ENCODE measurements at regions not wholly inside any gene's neighbourhood (a gene's known extent, or its start where the extent isn't known, plus 50 kb on each side); places are given as distances from the start of the nearest gene placed in this dataset.

DNA sequence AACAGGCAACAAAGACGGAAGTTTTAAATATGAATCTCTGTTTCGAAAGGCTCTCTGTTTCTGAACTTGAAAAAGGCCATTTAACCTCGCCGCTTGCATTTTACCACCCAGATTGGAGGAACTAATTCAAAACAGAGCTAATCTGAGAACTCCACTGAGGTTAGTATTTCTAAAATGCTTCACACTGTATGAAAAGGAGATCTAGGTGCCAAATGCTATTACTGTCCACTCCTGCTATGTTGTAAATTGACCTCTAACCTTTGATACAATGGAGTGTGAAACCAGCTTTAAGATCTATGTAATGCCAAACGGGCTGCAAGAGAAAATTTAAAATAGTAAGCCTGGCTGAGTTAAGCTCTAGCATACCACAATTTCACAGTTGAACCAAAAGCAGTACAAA, 364.5 kb downstream of the IRS1 start (continued):
- TF ChIP-seq RAD21 (IDR thresholded peaks at IDR 0.05) (peak; percentile 32 to 40), NR2F2 (IDR thresholded peaks at IDR 0.05) (peak; percentile 86), MAX (IDR thresholded peaks at IDR 0.05) (no peak), YY1 (IDR thresholded peaks at IDR 0.05) (no peak)

DNA sequence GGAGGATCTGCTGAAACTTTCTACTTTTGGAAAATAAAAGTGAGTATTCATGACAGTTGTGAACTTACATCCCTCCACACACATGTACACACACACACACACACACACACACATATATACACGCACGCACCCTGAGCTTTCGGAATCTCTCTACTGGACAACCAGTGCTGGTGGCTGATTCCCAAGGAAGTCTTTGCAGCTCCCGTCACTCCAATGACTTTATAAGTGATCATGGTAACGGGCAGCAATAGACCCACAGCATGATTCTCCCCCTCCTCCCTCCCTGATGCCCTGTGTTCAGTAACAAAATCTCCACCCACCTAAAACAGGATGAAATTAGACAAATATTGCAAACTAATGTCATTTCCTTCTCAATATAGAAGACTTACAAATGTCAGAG, 364.9 kb downstream of the IRS1 start:
- Histone ChIP-seq H3K4me1 (ENCODE audit: control insufficient read depth in 4 of 4, insufficient read depth in 4 of 4, low read length in 3 of 4) (peaks cover 0 to 19% (median 16%) of the 10 kb centered on the region in 4 donors), H3K36me3 (ENCODE audit: control insufficient read depth in 4 of 4, insufficient read depth in 3 of 4, low read depth in 1 of 4, low read length in 3 of 4) (no peaks in the 10 kb centered on the region), H3K4me3 (ENCODE audit: low read depth in 1 of 3, low read length in 3 of 3) (no peak overlapping the region), H3K9me3 (ENCODE audit: control insufficient read depth in 4 of 4, low read length in 3 of 4) (no peaks in the 10 kb centered on the region), H3K27me3 (ENCODE audit: control insufficient read depth in 4 of 4, insufficient read depth in 4 of 4, low read length in 3 of 4) (no peaks in the 10 kb centered on the region), H3K9ac (ENCODE audit: low read depth in 1 of 2, low read length in 2 of 2) (no peak overlapping the region), H3K27ac (ENCODE audit: low read depth in 1 of 2, low read length in 2 of 2) (peak overlapping the region in 1 of 2 donors; percentile 18)
- DNase-seq (ENCODE audit: low spot score), result no peak
- no peak for TF ChIP-seq CTCF (IDR thresholded peaks at IDR 0.05; ENCODE audit: low read depth, low read length, missing input control)
- no peak for TF ChIP-seq YY1 (IDR thresholded peaks at IDR 0.05)
- TF ChIP-seq NR2F2 (IDR thresholded peaks at IDR 0.05), result no peak
- no peak for TF ChIP-seq REST (IDR thresholded peaks at IDR 0.05)
- TF ChIP-seq RXRA (IDR thresholded peaks at IDR 0.05), result no peak
- TF ChIP-seq TAF1 (conservative IDR thresholded peaks at IDR 0.05), result no peak
- TF ChIP-seq FOXA2 (IDR thresholded peaks at IDR 0.05), result no peak
- TF ChIP-seq MAX (IDR thresholded peaks at IDR 0.05), result no peak
- no peak for TF ChIP-seq HNF4A (conservative IDR thresholded peaks at IDR 0.05)
- no peak for TF ChIP-seq FOXA1 (IDR thresholded peaks at IDR 0.05)
- no peak for TF ChIP-seq SP1 (IDR thresholded peaks at IDR 0.05)
- TF ChIP-seq JUND (IDR thresholded peaks at IDR 0.05), result no peak
- no peak for TF ChIP-seq HNF4G (IDR thresholded peaks at IDR 0.05)
- no peak for TF ChIP-seq EGR1 (IDR thresholded peaks at IDR 0.05; ENCODE audit: low read depth in 2 of 2)
- no peak for TF ChIP-seq ATF3 (IDR thresholded peaks at IDR 0.05)
- no peak for TF ChIP-seq GABPA (IDR thresholded peaks at IDR 0.05 in 1 of 2, conservative IDR thresholded peaks at IDR 0.05 in 1 of 2)
- TF ChIP-seq ZBTB33 (IDR thresholded peaks at IDR 0.05), result no peak
- no peak for TF ChIP-seq RAD21 (IDR thresholded peaks at IDR 0.05)
- WGBS, result 79% methylated on average over 5 of the region's 5 CpGs

All from liver (tissue), 8 donors.